HEK293T (cell line): ENCODE measurements at regions not wholly inside any gene's neighbourhood (a gene's known extent, or its start where the extent isn't known, plus 50 kb on each side); places are given as distances from the start of the nearest gene placed in this dataset.

Experiments used
- BHLHE40 ChIP-seq: fragments of 450-650 bp; IDR thresholded peaks from 2 replicates; pipeline ENCODE4 v1.6.1; 2016; ENCODE audit warnings: mild to moderate bottlenecking, moderate library complexity, borderline replicate concordance
- ELF4 ChIP-seq: fragments of 450-650 bp; IDR thresholded peaks from 2 replicates; pipeline ENCODE4 v1.6.1; 2017; ENCODE audit warnings: antibody characterized with exemption
- FOXA1 ChIP-seq: fragments of 450-650 bp; IDR thresholded peaks from 2 replicates; pipeline ENCODE4 v1.6.1; 2016; ENCODE audit warnings: mild to moderate bottlenecking
- FOXK2 ChIP-seq: fragments of 450-650 bp; IDR thresholded peaks from 2 replicates; pipeline ENCODE4 v1.6.1; 2016; ENCODE audit warnings: mild to moderate bottlenecking
- FOXM1 ChIP-seq: fragments of 450-650 bp; IDR thresholded peaks from 2 replicates; pipeline ENCODE4 v1.6.1; 2017; ENCODE audit warnings: mild to moderate bottlenecking, borderline replicate concordance
- HDGF ChIP-seq: fragments of 450-650 bp; IDR thresholded peaks from 2 replicates; pipeline ENCODE4 v1.6.1; 2017; ENCODE audit warnings: antibody characterized with exemption, borderline replicate concordance
- L3MBTL2 ChIP-seq: fragments of 450-650 bp; conservative IDR thresholded peaks from 2 replicates; pipeline ENCODE4 v1.6.1; 2016; ENCODE audit warnings: mild to moderate bottlenecking
- PKNOX1 ChIP-seq: fragments of 450-650 bp; IDR thresholded peaks from 2 replicates; pipeline ENCODE4 v1.6.1; 2016
- SP1 ChIP-seq: fragments of 450-650 bp; IDR thresholded peaks from 2 replicates; pipeline ENCODE4 v1.6.1; 2017
- SUZ12 ChIP-seq: fragments of 450-650 bp; IDR thresholded peaks from 2 replicates; pipeline ENCODE4 v1.6.1; 2016; ENCODE audit warnings: mild to moderate bottlenecking
- TARDBP ChIP-seq: fragments of 450-650 bp; IDR thresholded peaks from 2 replicates; pipeline ENCODE4 v1.6.1; 2016
- ZNF384 ChIP-seq: fragments of 450-650 bp; IDR thresholded peaks from 2 replicates; pipeline ENCODE4 v1.6.1; 2016

GRCh38 chr4:33959519-33959918 is 2284.8 kb downstream of the ARAP2 start:
- no peak for TF ChIP-seq SUZ12
- TF ChIP-seq PKNOX1 = no peak
- no peak for TF ChIP-seq HDGF
- no peak for TF ChIP-seq FOXK2
- no peak for TF ChIP-seq FOXA1
- no peak for TF ChIP-seq ZNF384
- TF ChIP-seq SP1 = no peak
- no peak for TF ChIP-seq TARDBP
- TF ChIP-seq ELF4 = no peak
- TF ChIP-seq BHLHE40 = no peak
- no peak for TF ChIP-seq FOXM1
- TF ChIP-seq L3MBTL2 = no peak
